ENCODE measurements at regions not wholly inside any gene's neighbourhood (a gene's known extent, or its start where the extent isn't known, plus 50 kb on each side); places are given as distances from the start of the nearest gene placed in this dataset.

DNA sequence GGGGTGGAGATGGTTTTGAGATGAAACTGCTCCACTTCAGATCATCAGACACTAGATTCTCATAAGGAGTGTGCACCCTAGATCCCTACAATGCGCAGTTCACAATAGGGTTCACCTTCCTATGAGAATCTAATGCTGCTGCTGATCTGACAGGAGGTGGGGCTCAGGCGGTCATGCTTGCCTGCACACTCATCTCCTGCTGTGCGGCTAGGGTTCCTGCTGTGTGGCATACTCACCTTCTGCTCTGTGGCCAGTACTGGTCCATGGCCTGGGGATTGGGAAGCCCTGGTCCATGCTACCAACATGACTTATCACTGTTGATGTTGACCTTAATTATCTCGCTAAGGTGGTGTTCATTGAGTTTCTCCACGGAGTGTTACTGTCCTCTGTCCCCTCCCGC, 144.5 kb downstream of the NAV1 start:
- Histone ChIP-seq H3K4me3 (replicated peaks in 1 of 2; ENCODE audit: low read depth in 1 of 2, low read length in 2 of 2) (no peak overlapping the region), H2AFZ (ENCODE audit: low read depth, low read length, poor library complexity, severe bottlenecking) (no peak overlapping the region), H3K27ac (ENCODE audit: low read depth, low read length) (no peak overlapping the region), H3K36me3 (ENCODE audit: control insufficient read depth in 1 of 2, insufficient read depth in 2 of 2, low read length in 2 of 2) (no peaks in the 10 kb centered on the region), H3K9me3 (ENCODE audit: control insufficient read depth in 1 of 2, insufficient read depth in 1 of 2, low read depth in 1 of 2, low read length in 2 of 2) (no peaks in the 10 kb centered on the region), H3K4me2 (ENCODE audit: low read length) (no peak overlapping the region), H3K9me2 (ENCODE audit: insufficient read depth) (no peaks in the 10 kb centered on the region), H3K9ac (ENCODE audit: low read length) (no peak overlapping the region), H3K4me1 (ENCODE audit: control insufficient read depth in 1 of 2, insufficient read depth in 2 of 2, low read length in 2 of 2) (no peaks in the 10 kb centered on the region), H3K79me2 (ENCODE audit: insufficient read depth, low read length) (no peaks in the 10 kb centered on the region), H3K27me3 (ENCODE audit: insufficient read depth, low read length) (no peaks in the 10 kb centered on the region), H4K20me1 (ENCODE audit: insufficient read depth) (no peaks in the 10 kb centered on the region)
- CTCF ChIA-PET, result no interaction called here
- BruUV-seq (replicated peaks), result no TSS peak
- ATAC-seq, result no peak
- TF ChIP-seq EGR1 (IDR thresholded peaks at IDR 0.05; ENCODE audit: low read depth) (no peak), ELF1 (IDR thresholded peaks at IDR 0.05; ENCODE audit: borderline replicate concordance, low read depth) (no peak), CBX3 (IDR thresholded peaks at IDR 0.05; ENCODE audit: low read depth) (no peak), JUND (IDR thresholded peaks at IDR 0.05) (no peak), POLR2A (IDR thresholded peaks at IDR 0.05; ENCODE audit: borderline replicate concordance, extremely low read depth, insufficient read depth, insufficient read length) (no peak), SP1 (IDR thresholded peaks at IDR 0.05; ENCODE audit: low read depth) (no peak), FOSL1 (IDR thresholded peaks at IDR 0.05; ENCODE audit: low read depth) (no peak), ZFX (IDR thresholded peaks at IDR 0.05) (no peak), RAD21 (IDR thresholded peaks at IDR 0.05; ENCODE audit: low read depth) (no peak)
- TF ChIP-seq, protein P1, sequence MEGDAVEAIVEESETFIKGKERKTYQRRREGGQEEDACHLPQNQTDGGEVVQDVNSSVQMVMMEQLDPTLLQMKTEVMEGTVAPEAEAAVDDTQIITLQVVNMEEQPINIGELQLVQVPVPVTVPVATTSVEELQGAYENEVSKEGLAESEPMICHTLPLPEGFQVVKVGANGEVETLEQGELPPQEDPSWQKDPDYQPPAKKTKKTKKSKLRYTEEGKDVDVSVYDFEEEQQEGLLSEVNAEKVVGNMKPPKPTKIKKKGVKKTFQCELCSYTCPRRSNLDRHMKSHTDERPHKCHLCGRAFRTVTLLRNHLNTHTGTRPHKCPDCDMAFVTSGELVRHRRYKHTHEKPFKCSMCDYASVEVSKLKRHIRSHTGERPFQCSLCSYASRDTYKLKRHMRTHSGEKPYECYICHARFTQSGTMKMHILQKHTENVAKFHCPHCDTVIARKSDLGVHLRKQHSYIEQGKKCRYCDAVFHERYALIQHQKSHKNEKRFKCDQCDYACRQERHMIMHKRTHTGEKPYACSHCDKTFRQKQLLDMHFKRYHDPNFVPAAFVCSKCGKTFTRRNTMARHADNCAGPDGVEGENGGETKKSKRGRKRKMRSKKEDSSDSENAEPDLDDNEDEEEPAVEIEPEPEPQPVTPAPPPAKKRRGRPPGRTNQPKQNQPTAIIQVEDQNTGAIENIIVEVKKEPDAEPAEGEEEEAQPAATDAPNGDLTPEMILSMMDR (IDR thresholded peaks at IDR 0.05 in 2 of 3, conservative IDR thresholded peaks at IDR 0.05 in 1 of 3; ENCODE audit: borderline replicate concordance in 1 of 3, insufficient read depth in 1 of 3, low read depth in 2 of 3, low read length in 2 of 3), result no peak
- TF ChIP-seq, protein P2, sequence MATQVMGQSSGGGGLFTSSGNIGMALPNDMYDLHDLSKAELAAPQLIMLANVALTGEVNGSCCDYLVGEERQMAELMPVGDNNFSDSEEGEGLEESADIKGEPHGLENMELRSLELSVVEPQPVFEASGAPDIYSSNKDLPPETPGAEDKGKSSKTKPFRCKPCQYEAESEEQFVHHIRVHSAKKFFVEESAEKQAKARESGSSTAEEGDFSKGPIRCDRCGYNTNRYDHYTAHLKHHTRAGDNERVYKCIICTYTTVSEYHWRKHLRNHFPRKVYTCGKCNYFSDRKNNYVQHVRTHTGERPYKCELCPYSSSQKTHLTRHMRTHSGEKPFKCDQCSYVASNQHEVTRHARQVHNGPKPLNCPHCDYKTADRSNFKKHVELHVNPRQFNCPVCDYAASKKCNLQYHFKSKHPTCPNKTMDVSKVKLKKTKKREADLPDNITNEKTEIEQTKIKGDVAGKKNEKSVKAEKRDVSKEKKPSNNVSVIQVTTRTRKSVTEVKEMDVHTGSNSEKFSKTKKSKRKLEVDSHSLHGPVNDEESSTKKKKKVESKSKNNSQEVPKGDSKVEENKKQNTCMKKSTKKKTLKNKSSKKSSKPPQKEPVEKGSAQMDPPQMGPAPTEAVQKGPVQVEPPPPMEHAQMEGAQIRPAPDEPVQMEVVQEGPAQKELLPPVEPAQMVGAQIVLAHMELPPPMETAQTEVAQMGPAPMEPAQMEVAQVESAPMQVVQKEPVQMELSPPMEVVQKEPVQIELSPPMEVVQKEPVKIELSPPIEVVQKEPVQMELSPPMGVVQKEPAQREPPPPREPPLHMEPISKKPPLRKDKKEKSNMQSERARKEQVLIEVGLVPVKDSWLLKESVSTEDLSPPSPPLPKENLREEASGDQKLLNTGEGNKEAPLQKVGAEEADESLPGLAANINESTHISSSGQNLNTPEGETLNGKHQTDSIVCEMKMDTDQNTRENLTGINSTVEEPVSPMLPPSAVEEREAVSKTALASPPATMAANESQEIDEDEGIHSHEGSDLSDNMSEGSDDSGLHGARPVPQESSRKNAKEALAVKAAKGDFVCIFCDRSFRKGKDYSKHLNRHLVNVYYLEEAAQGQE (IDR thresholded peaks at IDR 0.05; ENCODE audit: low read depth), result no peak
- POLR2A ChIA-PET, result no interaction called here
- intact Hi-C loops (cut with micrococcal nuclease), result no loop called here
- RAD21 ChIA-PET (ENCODE audit: low non-redundant PET in 1 of 2, low total read pairs in 2 of 2, uncharacterized antibody in 2 of 2, unreplicated experiment in 2 of 2), result no interaction called here
- DNase-seq (ENCODE audit: low read depth, low spot score), result no peak
